ENCODE measurements at regions not wholly inside any gene's neighbourhood (a gene's known extent, or its start where the extent isn't known, plus 50 kb on each side); places are given as distances from the start of the nearest gene placed in this dataset.
"Not testable (repeated sequence)": the region's sequence is repeated elsewhere in the genome, so short reads cannot be mapped to it uniquely, and the experiment has no call there.

GRCh38 chr12:59113831-59114615, 193.7 kb upstream of the LRIG3 start:
- H3K4me3 ChIP-seq (ENCODE audit: low read length in 2 of 2) = no peak overlapping the region
- H3K36me3 ChIP-seq (ENCODE audit: control insufficient read depth in 2 of 2, insufficient read depth in 2 of 2, low read length in 1 of 2) = no peaks in the 10 kb centered on the region
- WGBS = 54% methylated on average over 12 of the region's 12 CpGs
- no peaks in the 10 kb centered on the region for H3K4me1 ChIP-seq (ENCODE audit: control insufficient read depth in 2 of 2, insufficient read depth in 2 of 2, low read length in 2 of 2)
- peak; percentile 17 to 74 (median 55) for DNase-seq (ENCODE audit: low read depth in 6 of 9, low spot score in 9 of 9)
- H3K27me3 ChIP-seq (ENCODE audit: control insufficient read depth in 2 of 2, insufficient read depth in 1 of 2, low read length in 1 of 2) = no peaks in the 10 kb centered on the region
- H3K27ac ChIP-seq (ENCODE audit: low read depth in 1 of 2, low read length in 1 of 2) = no peak overlapping the region
- H3K9me3 ChIP-seq (ENCODE audit: control insufficient read depth in 2 of 2, insufficient read depth in 1 of 2, low read length in 1 of 2) = no peaks in the 10 kb centered on the region

GRCh38 chr12:59111851-59112250, 191.5 kb upstream of the LRIG3 start:
- Histone ChIP-seq H3K4me1 (ENCODE audit: control insufficient read depth in 2 of 2, insufficient read depth in 2 of 2, low read length in 2 of 2) (no peaks in the 10 kb centered on the region), H3K27ac (ENCODE audit: low read depth in 1 of 2, low read length in 1 of 2) (no peak overlapping the region), H3K36me3 (ENCODE audit: control insufficient read depth in 2 of 2, insufficient read depth in 2 of 2, low read length in 1 of 2) (no peaks in the 10 kb centered on the region), H3K27me3 (ENCODE audit: control insufficient read depth in 2 of 2, insufficient read depth in 1 of 2, low read length in 1 of 2) (no peaks in the 10 kb centered on the region), H3K9me3 (ENCODE audit: control insufficient read depth in 2 of 2, insufficient read depth in 1 of 2, low read length in 1 of 2) (no peaks in the 10 kb centered on the region), H3K4me3 (ENCODE audit: low read length in 2 of 2) (no peak overlapping the region)
- 86% methylated on average over 3 of the region's 3 CpGs for WGBS
- DNase-seq (ENCODE audit: low read depth in 6 of 9, low spot score in 9 of 9) = no peak

GRCh38 chr12:59108516-59108915, 188.2 kb upstream of the LRIG3 start:
- not testable (repeated sequence) for H3K4me3 ChIP-seq (ENCODE audit: low read length in 2 of 2); H3K9me3 ChIP-seq (ENCODE audit: control insufficient read depth in 2 of 2, insufficient read depth in 1 of 2, low read length in 1 of 2); H3K27me3 ChIP-seq (ENCODE audit: control insufficient read depth in 2 of 2, insufficient read depth in 1 of 2, low read length in 1 of 2); H3K27ac ChIP-seq (ENCODE audit: low read depth in 1 of 2, low read length in 1 of 2); H3K36me3 ChIP-seq (ENCODE audit: control insufficient read depth in 2 of 2, insufficient read depth in 2 of 2, low read length in 1 of 2); H3K4me1 ChIP-seq (ENCODE audit: control insufficient read depth in 2 of 2, insufficient read depth in 2 of 2, low read length in 2 of 2); DNase-seq (ENCODE audit: low read depth in 6 of 9, low spot score in 9 of 9)
- 91% methylated on average over 8 of the region's 8 CpGs for WGBS

- DNase-seq (ENCODE audit: low read depth in 6 of 9, low spot score in 9 of 9) = no peak
- no peak overlapping the region for H3K4me3 ChIP-seq (ENCODE audit: low read length in 2 of 2)
- H3K27ac ChIP-seq (ENCODE audit: low read depth in 1 of 2, low read length in 1 of 2) = no peak overlapping the region
- no peaks in the 10 kb centered on the region for H3K27me3 ChIP-seq (ENCODE audit: control insufficient read depth in 2 of 2, insufficient read depth in 1 of 2, low read length in 1 of 2)
- 92% methylated on average over 4 of the region's 4 CpGs for WGBS
- H3K9me3 ChIP-seq (ENCODE audit: control insufficient read depth in 2 of 2, insufficient read depth in 1 of 2, low read length in 1 of 2) = no peaks in the 10 kb centered on the region
- no peaks in the 10 kb centered on the region for H3K36me3 ChIP-seq (ENCODE audit: control insufficient read depth in 2 of 2, insufficient read depth in 2 of 2, low read length in 1 of 2)
- no peaks in the 10 kb centered on the region for H3K4me1 ChIP-seq (ENCODE audit: control insufficient read depth in 2 of 2, insufficient read depth in 2 of 2, low read length in 2 of 2)
Observed at GRCh38 chr12:59100585-59100984, 180.3 kb upstream of the LRIG3 start.

GRCh38 chr12:59097876-59098275, 177.6 kb upstream of the LRIG3 start:
- WGBS = 88% methylated on average over 1 of the region's 1 CpG
- no peak overlapping the region for H3K27ac ChIP-seq (ENCODE audit: low read depth in 1 of 2, low read length in 1 of 2)
- H3K4me1 ChIP-seq (ENCODE audit: control insufficient read depth in 2 of 2, insufficient read depth in 2 of 2, low read length in 2 of 2) = no peaks in the 10 kb centered on the region
- H3K27me3 ChIP-seq (ENCODE audit: control insufficient read depth in 2 of 2, insufficient read depth in 1 of 2, low read length in 1 of 2) = no peaks in the 10 kb centered on the region
- no peaks in the 10 kb centered on the region for H3K36me3 ChIP-seq (ENCODE audit: control insufficient read depth in 2 of 2, insufficient read depth in 2 of 2, low read length in 1 of 2)
- DNase-seq (ENCODE audit: low read depth in 6 of 9, low spot score in 9 of 9) = no peak
- H3K4me3 ChIP-seq (ENCODE audit: low read length in 2 of 2) = no peak overlapping the region
- H3K9me3 ChIP-seq (ENCODE audit: control insufficient read depth in 2 of 2, insufficient read depth in 1 of 2, low read length in 1 of 2) = no peaks in the 10 kb centered on the region

GRCh38 chr12:59096246-59096645, 175.9 kb upstream of the LRIG3 start:
- Histone ChIP-seq H3K4me3 (ENCODE audit: low read length in 2 of 2) (no peak overlapping the region), H3K36me3 (ENCODE audit: control insufficient read depth in 2 of 2, insufficient read depth in 2 of 2, low read length in 1 of 2) (no peaks in the 10 kb centered on the region), H3K9me3 (ENCODE audit: control insufficient read depth in 2 of 2, insufficient read depth in 1 of 2, low read length in 1 of 2) (no peaks in the 10 kb centered on the region), H3K27ac (ENCODE audit: low read depth in 1 of 2, low read length in 1 of 2) (no peak overlapping the region), H3K4me1 (ENCODE audit: control insufficient read depth in 2 of 2, insufficient read depth in 2 of 2, low read length in 2 of 2) (no peaks in the 10 kb centered on the region), H3K27me3 (ENCODE audit: control insufficient read depth in 2 of 2, insufficient read depth in 1 of 2, low read length in 1 of 2) (no peaks in the 10 kb centered on the region)
- no peak for DNase-seq (ENCODE audit: low read depth in 6 of 9, low spot score in 9 of 9)

- Histone ChIP-seq H3K4me3 (ENCODE audit: low read length in 2 of 2) (no peak overlapping the region), H3K27ac (ENCODE audit: low read depth in 1 of 2, low read length in 1 of 2) (no peak overlapping the region), H3K36me3 (ENCODE audit: control insufficient read depth in 2 of 2, insufficient read depth in 2 of 2, low read length in 1 of 2) (no peaks in the 10 kb centered on the region), H3K27me3 (ENCODE audit: control insufficient read depth in 2 of 2, insufficient read depth in 1 of 2, low read length in 1 of 2) (no peaks in the 10 kb centered on the region), H3K9me3 (ENCODE audit: control insufficient read depth in 2 of 2, insufficient read depth in 1 of 2, low read length in 1 of 2) (no peaks in the 10 kb centered on the region), H3K4me1 (ENCODE audit: control insufficient read depth in 2 of 2, insufficient read depth in 2 of 2, low read length in 2 of 2) (no peaks in the 10 kb centered on the region)
- DNase-seq (ENCODE audit: low read depth in 6 of 9, low spot score in 9 of 9) = no peak
- 94% methylated on average over 1 of the region's 1 CpG for WGBS
Observed at GRCh38 chr12:59093073-59093772, 172.9 kb upstream of the LRIG3 start.

GRCh38 chr12:59088673-59089072, 168.4 kb upstream of the LRIG3 start:
- Histone ChIP-seq H3K27ac (ENCODE audit: low read depth in 1 of 2, low read length in 1 of 2) (no peak overlapping the region), H3K4me3 (ENCODE audit: low read length in 2 of 2) (no peak overlapping the region), H3K36me3 (ENCODE audit: control insufficient read depth in 2 of 2, insufficient read depth in 2 of 2, low read length in 1 of 2) (no peaks in the 10 kb centered on the region), H3K4me1 (ENCODE audit: control insufficient read depth in 2 of 2, insufficient read depth in 2 of 2, low read length in 2 of 2) (no peaks in the 10 kb centered on the region), H3K9me3 (ENCODE audit: control insufficient read depth in 2 of 2, insufficient read depth in 1 of 2, low read length in 1 of 2) (no peaks in the 10 kb centered on the region), H3K27me3 (ENCODE audit: control insufficient read depth in 2 of 2, insufficient read depth in 1 of 2, low read length in 1 of 2) (no peaks in the 10 kb centered on the region)
- no peak for DNase-seq (ENCODE audit: low read depth in 6 of 9, low spot score in 9 of 9)
- WGBS = 83% methylated on average over 5 of the region's 5 CpGs

GRCh38 chr12:59087691-59088090, 167.4 kb upstream of the LRIG3 start:
- DNase-seq (ENCODE audit: low read depth in 6 of 9, low spot score in 9 of 9) = no peak

More at GRCh38 chr12:59087691-59088090, 167.4 kb upstream of the LRIG3 start:
- Histone ChIP-seq H3K36me3 (ENCODE audit: control insufficient read depth in 2 of 2, insufficient read depth in 2 of 2, low read length in 1 of 2) (no peaks in the 10 kb centered on the region), H3K9me3 (ENCODE audit: control insufficient read depth in 2 of 2, insufficient read depth in 1 of 2, low read length in 1 of 2) (no peaks in the 10 kb centered on the region), H3K4me3 (ENCODE audit: low read length in 2 of 2) (no peak overlapping the region), H3K27ac (ENCODE audit: low read depth in 1 of 2, low read length in 1 of 2) (no peak overlapping the region), H3K27me3 (ENCODE audit: control insufficient read depth in 2 of 2, insufficient read depth in 1 of 2, low read length in 1 of 2) (no peaks in the 10 kb centered on the region), H3K4me1 (ENCODE audit: control insufficient read depth in 2 of 2, insufficient read depth in 2 of 2, low read length in 2 of 2) (no peaks in the 10 kb centered on the region)
- WGBS = 80% methylated on average over 3 of the region's 3 CpGs

Measured in thymus (tissue), 11 donors.